ENCODE measurements at regions not wholly inside any gene's neighbourhood (a gene's known extent, or its start where the extent isn't known, plus 50 kb on each side); places are given as distances from the start of the nearest gene placed in this dataset.

GRCh38 chr12:126830778-126831680 is 1435.9 kb upstream of the TMEM132C start:
- DNase-seq (ENCODE audit: low read depth in 3 of 3) = no peak

GRCh38 chr12:126837697-126838096 is 1429.3 kb upstream of the TMEM132C start:
- DNase-seq (ENCODE audit: low read depth in 3 of 3) = no peak

- no peak for DNase-seq (ENCODE audit: low read depth in 3 of 3)
Observed at GRCh38 chr12:126843915-126844669, 1422.9 kb upstream of the TMEM132C start.

GRCh38 chr12:126847005-126847629 is 1419.9 kb upstream of the TMEM132C start:
- no peak for DNase-seq (ENCODE audit: low read depth in 3 of 3)

GRCh38 chr12:126855768-126856167 is 1411.2 kb upstream of the TMEM132C start:
- no peak for DNase-seq (ENCODE audit: low read depth in 3 of 3)

GRCh38 chr12:126856958-126857357 is 1410.0 kb upstream of the TMEM132C start:
- no peak for DNase-seq (ENCODE audit: low read depth in 3 of 3)

GRCh38 chr12:126858560-126858959 is 1408.4 kb upstream of the TMEM132C start:
- DNase-seq (ENCODE audit: low read depth in 3 of 3) = no peak

- DNase-seq (ENCODE audit: low read depth in 3 of 3) = no peak
Observed at GRCh38 chr12:126860210-126860609, 1406.8 kb upstream of the TMEM132C start.

GRCh38 chr12:126862500-126862899 is 1404.5 kb upstream of the TMEM132C start:
- DNase-seq (ENCODE audit: low read depth in 3 of 3) = no peak

- DNase-seq (ENCODE audit: low read depth in 3 of 3) = no peak
Observed at GRCh38 chr12:126869644-126870043, 1397.3 kb upstream of the TMEM132C start.

GRCh38 chr12:126873701-126874100 is 1393.3 kb upstream of the TMEM132C start:
- DNase-seq (ENCODE audit: low read depth in 3 of 3) = no peak

GRCh38 chr12:126874427-126875026 is 1392.4 kb upstream of the TMEM132C start:
- peak; percentile 30 to 58 (median 39) for DNase-seq (ENCODE audit: low read depth in 3 of 3)

- DNase-seq (ENCODE audit: low read depth in 3 of 3) = no peak
Observed at GRCh38 chr12:126879842-126880241, 1387.1 kb upstream of the TMEM132C start.

- DNase-seq (ENCODE audit: low read depth in 3 of 3) = no peak
Observed at GRCh38 chr12:126883697-126884096, 1383.3 kb upstream of the TMEM132C start.

- DNase-seq (ENCODE audit: low read depth in 3 of 3) = no peak
Observed at GRCh38 chr12:126889501-126889900, 1377.5 kb upstream of the TMEM132C start.

- no peak for DNase-seq (ENCODE audit: low read depth in 3 of 3)
Observed at GRCh38 chr12:126890097-126890496, 1376.9 kb upstream of the TMEM132C start.

- no peak for DNase-seq (ENCODE audit: low read depth in 3 of 3)
Observed at GRCh38 chr12:126891789-126892188, 1375.2 kb upstream of the TMEM132C start.

- DNase-seq (ENCODE audit: low read depth in 3 of 3) = no peak
Observed at GRCh38 chr12:126895951-126896913, 1370.7 kb upstream of the TMEM132C start.

- no peak for DNase-seq (ENCODE audit: low read depth in 3 of 3)
Observed at GRCh38 chr12:126897102-126897501, 1369.9 kb upstream of the TMEM132C start.

GRCh38 chr12:126897778-126898177 is 1369.2 kb upstream of the TMEM132C start:
- DNase-seq (ENCODE audit: low read depth in 3 of 3) = no peak

- no peak for DNase-seq (ENCODE audit: low read depth in 3 of 3)
Observed at GRCh38 chr12:126898562-126898961, 1368.4 kb upstream of the TMEM132C start.
